GM12891 (cell line): ENCODE measurements at regions not wholly inside any gene's neighbourhood (a gene's known extent, or its start where the extent isn't known, plus 50 kb on each side); places are given as distances from the start of the nearest gene placed in this dataset.

ENCODE experiments used
- PAX5 ChIP-seq: IDR thresholded peaks from 2 replicates; pipeline ENCODE4 v1.6.1; 2011; ENCODE audit warnings: low read length, moderate library complexity, mild to moderate bottlenecking; ENCODE audit not compliant: insufficient read depth, severe bottlenecking
- POLR2A ChIP-seq: IDR thresholded peaks from 2 replicates; pipeline ENCODE4 v1.6.1; 2011; ENCODE audit warnings: low read depth, low read length, control low read depth
- POLR2AphosphoS5 ChIP-seq: IDR thresholded peaks from 2 replicates; pipeline ENCODE4 v1.6.1; 2011; ENCODE audit warnings: low read depth, low read length, control low read depth
- POU2F2 ChIP-seq: IDR thresholded peaks from 2 replicates; pipeline ENCODE4 v1.6.1; 2011; ENCODE audit warnings: low read depth, mild to moderate bottlenecking, control low read depth, low read length, moderate library complexity
- SPI1 ChIP-seq: IDR thresholded peaks from 2 replicates; pipeline ENCODE4 v1.6.1; 2011; ENCODE audit warnings: low read depth, low read length, control low read depth
- TAF1 ChIP-seq: IDR thresholded peaks from 2 replicates; pipeline ENCODE4 v1.6.1; 2011; ENCODE audit warnings: low read depth, low read length, control low read depth

GRCh38 chr13:34013061-34013460, 195.1 kb downstream of the RFC3 start:
- TF ChIP-seq POLR2AphosphoS5, result no peak
- no peak for TF ChIP-seq POLR2A
- TF ChIP-seq SPI1, result no peak
- no peak for TF ChIP-seq POU2F2
- no peak for TF ChIP-seq TAF1
- TF ChIP-seq PAX5, result no peak
